ENCODE measurements at regions not wholly inside any gene's neighbourhood (a gene's known extent, or its start where the extent isn't known, plus 50 kb on each side); places are given as distances from the start of the nearest gene placed in this dataset.

- TF ChIP-seq REST (IDR thresholded peaks at IDR 0.05; ENCODE audit: unreplicated experiment) = no peak
- no peak for TF ChIP-seq ETS1 (IDR thresholded peaks at IDR 0.05)
- no peak for TF ChIP-seq CTCF (conservative IDR thresholded peaks at IDR 0.05; ENCODE audit: low read depth in 2 of 2)
- TF ChIP-seq EZH2 (IDR thresholded peaks at IDR 0.05; ENCODE audit: low read depth, unreplicated experiment) = no peak
These were observed 555.8 kb downstream of the RBFOX1 start (continued) for GRCh38 chr16:7888411-7888810.

- no peaks in the 10 kb centered on the region for H3K36me3 Mint-ChIP-seq (ENCODE audit: low read depth)
- Histone ChIP-seq H3F3A (replicated peaks; ENCODE audit: low read depth) (no peaks in the 10 kb centered on the region), H2AFZ (no peak overlapping the region), H3K27me3 (ENCODE audit: insufficient read depth) (no peaks in the 10 kb centered on the region), H3K4me3 (no peak overlapping the region), H4K20me1 (replicated peaks; ENCODE audit: insufficient read depth) (no peaks in the 10 kb centered on the region), H3K79me2 (replicated peaks; ENCODE audit: insufficient read depth) (no peaks in the 10 kb centered on the region), H3K4me1 (ENCODE audit: insufficient read depth) (no peaks in the 10 kb centered on the region), H3K27ac (ENCODE audit: low read depth) (no peak overlapping the region), H3K9me2 (ENCODE audit: insufficient read depth) (no peaks in the 10 kb centered on the region), H3K36me3 (ENCODE audit: insufficient read depth) (no peaks in the 10 kb centered on the region), H3K4me2 (no peak overlapping the region)
- H3K9me3 Mint-ChIP-seq = no peaks in the 10 kb centered on the region
- no peaks in the 10 kb centered on the region for H3K4me1 Mint-ChIP-seq
- H3K4me3 Mint-ChIP-seq = no peak overlapping the region
- no peak overlapping the region for H3K27ac Mint-ChIP-seq
- peaks cover 2% of the 10 kb centered on the region for H3K27me3 Mint-ChIP-seq (ENCODE audit: insufficient read depth, low read depth, poor library complexity)
- DNase-seq (ENCODE audit: low spot score) = no peak
- ATAC-seq = no peak
- TF ChIP-seq NANOG (IDR thresholded peaks at IDR 0.05; ENCODE audit: borderline replicate concordance) (no peak), JUNB (IDR thresholded peaks at IDR 0.05; ENCODE audit: unreplicated experiment) (no peak), ZNF462 (CRISPR knock-in tag; IDR thresholded peaks at IDR 0.05) (no peak), CTCF (conservative IDR thresholded peaks at IDR 0.05; ENCODE audit: low read depth in 2 of 2) (no peak), CREB1 (CRISPR knock-in tag; IDR thresholded peaks at IDR 0.05; ENCODE audit: low read depth) (no peak), EZH2phosphoT487 (IDR thresholded peaks at IDR 0.05; ENCODE audit: unreplicated experiment) (no peak), EZH2 (IDR thresholded peaks at IDR 0.05; ENCODE audit: low read depth, unreplicated experiment) (no peak), ZNF331 (CRISPR knock-in tag; IDR thresholded peaks at IDR 0.05; ENCODE audit: low read depth) (no peak)
These were observed 554.7 kb downstream of the RBFOX1 start for GRCh38 chr16:7887316-7887715.

Measured in GM23338 (cell line).